CD4-positive, alpha-beta T cell treated with Interleukin-6 at 100 ng/mL for 8 hours (primary cell): ENCODE measurements at regions not wholly inside any gene's neighbourhood (a gene's known extent, or its start where the extent isn't known, plus 50 kb on each side); places are given as distances from the start of the nearest gene placed in this dataset.
A peak's percentile ranks its signal among the peaks of the same experiment; 100 is the strongest.
"Not testable (repeated sequence)": the region's sequence is repeated elsewhere in the genome, so short reads cannot be mapped to it uniquely, and the experiment has no call there.

Source experiments
- DNase-seq: peaks from one replicate; pipeline ENCODE4 v3.0.0-alpha.2; 2020; ENCODE audit warnings: mixed read lengths, low spot score

- peak; percentile 38 for DNase-seq
Observed at GRCh38 chr16:85275533-85276249, 163.4 kb upstream of the CIBAR2 start.

- no peak for DNase-seq
Observed at GRCh38 chr16:85276258-85276657, 164.0 kb upstream of the CIBAR2 start.

GRCh38 chr16:85276721-85277120 is 164.4 kb upstream of the CIBAR2 start:
- no peak for DNase-seq

- no peak for DNase-seq
Observed at GRCh38 chr16:85278839-85279238, 166.6 kb upstream of the CIBAR2 start.

GRCh38 chr16:85279402-85279801 is 167.1 kb upstream of the CIBAR2 start:
- no peak for DNase-seq

- no peak for DNase-seq
Observed at GRCh38 chr16:85279825-85280545, 167.7 kb upstream of the CIBAR2 start.

- no peak for DNase-seq
Observed at GRCh38 chr16:85281181-85281580, 168.9 kb upstream of the CIBAR2 start.

- no peak for DNase-seq
Observed at GRCh38 chr16:85282842-85283241, 170.6 kb upstream of the CIBAR2 start.

- no peak for DNase-seq
Observed at GRCh38 chr16:85283305-85284050, 171.2 kb upstream of the CIBAR2 start.

GRCh38 chr16:85284141-85284817 is 172.0 kb upstream of the CIBAR2 start:
- no peak for DNase-seq

- DNase-seq = no peak
Observed at GRCh38 chr16:85285681-85286065, 173.4 kb upstream of the CIBAR2 start.

- no peak for DNase-seq
Observed at GRCh38 chr16:85286066-85286831, 174.0 kb upstream of the CIBAR2 start.

GRCh38 chr16:85286951-85287814 is 174.9 kb upstream of the CIBAR2 start:
- DNase-seq = no peak

- not testable (repeated sequence) for DNase-seq
Observed at GRCh38 chr16:85287815-85288109, 175.5 kb upstream of the CIBAR2 start.

- no peak for DNase-seq
Observed at GRCh38 chr16:85288341-85288868, 176.1 kb upstream of the CIBAR2 start.

- no peak for DNase-seq
Observed at GRCh38 chr16:85288869-85289660, 176.8 kb upstream of the CIBAR2 start.

- no peak for DNase-seq
Observed at GRCh38 chr16:85289760-85290625, 177.7 kb upstream of the CIBAR2 start.

- DNase-seq = no peak
Observed at GRCh38 chr16:85290626-85291301, 178.5 kb upstream of the CIBAR2 start.
